ENCODE measurements at regions not wholly inside any gene's neighbourhood (a gene's known extent, or its start where the extent isn't known, plus 50 kb on each side); places are given as distances from the start of the nearest gene placed in this dataset.
"Not testable (repeated sequence)": the region's sequence is repeated elsewhere in the genome, so short reads cannot be mapped to it uniquely, and the experiment has no call there.

DNA sequence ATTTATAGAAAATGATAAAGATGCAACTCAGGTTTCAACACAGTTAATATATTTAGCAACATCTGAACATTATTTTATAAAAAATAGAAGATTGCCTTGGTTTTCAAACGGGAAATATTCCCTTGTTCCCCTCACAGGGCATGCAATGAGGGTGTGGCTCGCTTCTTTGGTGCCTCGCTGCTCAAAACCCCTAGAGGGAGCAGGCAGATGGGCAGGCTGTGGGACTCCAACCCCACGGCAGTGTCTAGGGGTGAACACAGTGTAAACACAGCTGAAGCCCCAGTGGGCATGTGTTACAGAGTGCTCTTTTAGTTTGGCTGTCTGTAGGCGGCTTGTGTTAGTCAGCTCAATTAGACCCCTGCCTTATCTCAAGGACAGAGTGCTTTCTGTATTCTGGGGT is 560.8 kb upstream of the IMPG1 start:
- no peak for DNase-seq

DNA sequence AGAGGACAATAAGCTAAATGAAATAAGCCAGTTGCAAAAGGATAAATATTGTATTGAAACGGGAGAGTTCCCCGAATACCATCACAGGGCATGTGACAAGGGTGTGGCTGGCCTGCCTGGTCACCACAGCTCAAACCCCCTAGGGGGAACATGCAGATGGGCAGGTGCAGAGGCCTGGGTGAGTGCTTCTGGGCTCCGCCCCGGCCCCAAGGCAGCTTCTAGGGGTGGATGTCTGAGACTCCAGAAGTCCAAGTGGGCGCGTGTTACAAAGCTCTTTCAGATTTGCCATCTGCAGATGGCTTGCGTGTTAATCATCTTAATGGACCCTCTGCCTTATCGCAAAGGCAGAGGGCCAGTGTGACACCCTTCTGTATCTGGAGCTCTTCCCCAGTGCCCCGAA is 559.2 kb upstream of the IMPG1 start:
- no peak for DNase-seq

DNA sequence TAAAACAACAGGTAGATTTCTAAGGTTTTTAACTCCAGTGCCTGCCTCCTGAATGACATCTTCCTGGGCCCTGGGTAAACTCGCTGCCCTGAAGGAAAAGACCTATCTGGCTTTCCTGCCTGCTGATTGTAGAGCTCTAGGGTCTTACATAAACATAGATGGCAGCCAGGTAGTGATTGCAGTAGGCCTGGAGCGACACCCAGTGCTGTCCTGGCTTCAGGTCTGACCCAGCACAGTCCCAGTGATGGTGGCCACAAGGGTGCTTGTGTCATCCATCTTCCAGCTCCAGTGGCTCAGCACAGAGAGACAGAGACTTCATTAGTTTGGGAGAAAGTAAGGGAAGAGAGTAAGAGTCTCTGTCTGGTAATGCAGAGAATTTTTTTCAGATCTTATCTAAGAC is 542.9 kb upstream of the IMPG1 start:
- no peak for DNase-seq

DNA sequence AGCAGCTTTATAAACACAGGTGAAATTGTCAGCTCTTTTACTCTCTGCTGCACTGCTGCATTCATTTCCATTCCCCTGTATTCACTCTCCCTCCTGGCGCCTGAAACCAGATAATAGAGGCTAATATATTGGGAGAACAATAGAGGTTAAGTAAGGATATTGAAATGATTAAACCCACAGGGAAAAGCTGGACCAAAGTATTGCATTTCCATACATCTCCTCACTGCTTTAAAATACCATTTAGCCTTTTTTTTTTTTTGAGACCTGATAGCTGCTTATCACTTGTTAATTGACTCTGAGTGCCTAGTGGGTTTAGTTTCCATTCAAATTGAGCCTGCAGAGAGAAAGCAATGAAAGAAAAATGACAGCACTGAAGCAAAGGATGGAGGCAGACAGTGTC is 540.5 kb upstream of the IMPG1 start:
- no peak for DNase-seq

DNA sequence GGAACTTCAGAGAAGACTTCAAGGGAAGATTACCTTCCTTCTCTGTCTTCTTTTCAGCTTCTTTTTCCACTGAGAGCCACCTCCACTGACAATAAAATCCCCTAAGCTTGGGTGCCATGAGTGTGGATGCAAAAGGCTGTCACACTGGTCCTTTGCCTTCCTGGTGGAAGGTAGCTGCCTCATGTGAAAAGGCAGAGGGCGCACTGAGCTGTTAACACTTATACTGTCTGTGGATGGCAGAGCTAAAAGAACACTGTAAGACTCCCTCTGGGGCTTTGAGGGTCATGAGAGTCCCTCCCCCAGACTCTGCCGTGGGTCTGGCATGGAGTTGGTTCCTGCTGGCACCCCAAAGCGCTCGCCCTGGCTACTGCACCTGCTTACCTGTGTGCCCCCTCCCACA is 536.7 kb upstream of the IMPG1 start:
- no peak for DNase-seq

DNA sequence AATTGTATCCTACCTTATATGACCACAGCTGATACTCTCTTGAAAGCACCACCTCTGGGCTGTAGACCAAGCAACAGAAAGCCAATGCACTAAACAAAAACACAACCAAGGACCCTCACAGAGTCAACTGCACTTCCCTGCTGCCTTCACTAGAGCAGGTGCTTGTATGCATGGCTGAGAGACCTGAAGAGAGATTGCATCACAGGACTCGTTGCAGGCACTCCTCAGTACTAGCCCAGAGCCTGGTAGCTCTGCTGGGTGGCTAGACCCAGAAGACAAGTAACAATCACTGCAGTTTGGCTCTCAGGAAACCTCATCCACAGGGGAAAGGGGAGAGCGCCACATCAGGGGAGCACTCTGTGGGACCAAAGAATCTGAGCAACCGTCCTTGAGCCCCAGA is 521.6 kb upstream of the IMPG1 start:
- DNase-seq, result no peak

DNA sequence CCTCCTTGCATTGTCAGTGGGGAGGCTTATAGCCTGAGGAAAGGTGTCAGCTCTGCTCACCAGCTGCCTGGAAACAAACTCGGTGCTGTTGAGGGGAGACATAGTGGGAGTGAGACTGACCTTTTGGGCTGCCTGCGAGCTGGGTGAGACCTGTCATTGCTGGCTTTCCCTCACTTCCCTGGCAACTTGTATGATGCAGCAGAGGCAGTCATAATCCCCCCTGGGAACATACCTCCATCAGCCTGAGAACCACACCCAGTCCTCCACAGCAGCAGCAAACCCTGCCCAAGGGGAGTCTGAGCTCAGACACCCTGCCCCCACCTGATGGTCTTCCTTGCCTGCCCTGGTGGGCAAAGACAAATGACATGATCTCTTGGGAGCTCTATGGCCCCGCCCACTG is 521.2 kb upstream of the IMPG1 start:
- no peak for DNase-seq

DNA sequence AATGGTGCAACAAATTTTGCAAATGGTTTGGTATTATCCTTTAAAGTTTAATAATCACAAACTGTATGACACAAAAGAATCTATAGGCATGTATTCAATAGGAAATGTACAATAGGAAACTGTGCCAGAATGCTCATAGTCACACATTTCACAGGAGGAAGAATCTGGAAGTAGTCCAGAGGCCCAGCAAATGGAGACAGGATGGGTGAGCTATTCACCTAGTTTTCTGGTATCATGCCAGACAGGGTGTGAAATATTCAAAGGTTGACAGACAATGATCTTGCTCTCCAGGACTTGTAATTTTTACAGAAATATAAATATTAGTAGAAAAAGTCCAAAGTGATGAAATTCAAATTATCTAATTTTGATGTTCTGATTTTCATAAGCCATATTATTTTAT is 520.1 kb upstream of the IMPG1 start:
- DNase-seq, result no peak

DNA sequence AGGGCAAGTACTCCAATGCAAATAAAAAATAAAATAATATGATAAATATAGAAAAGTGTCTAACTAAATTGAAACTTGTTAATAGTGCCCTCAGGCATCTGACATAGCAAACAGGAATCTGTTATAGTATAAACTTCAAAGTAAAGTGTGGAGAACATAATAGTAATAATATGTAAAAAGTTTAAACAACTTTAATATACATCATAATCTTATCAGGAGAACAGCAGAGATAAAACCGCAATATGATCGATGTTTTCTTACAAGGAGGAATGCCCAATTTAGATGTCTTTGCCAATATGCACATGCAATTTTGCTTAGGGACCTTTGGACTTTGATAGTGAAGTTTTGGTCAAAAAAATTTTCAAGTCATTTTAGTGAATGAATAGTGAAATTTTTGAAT is 514.8 kb upstream of the IMPG1 start:
- DNase-seq, result no peak

DNA sequence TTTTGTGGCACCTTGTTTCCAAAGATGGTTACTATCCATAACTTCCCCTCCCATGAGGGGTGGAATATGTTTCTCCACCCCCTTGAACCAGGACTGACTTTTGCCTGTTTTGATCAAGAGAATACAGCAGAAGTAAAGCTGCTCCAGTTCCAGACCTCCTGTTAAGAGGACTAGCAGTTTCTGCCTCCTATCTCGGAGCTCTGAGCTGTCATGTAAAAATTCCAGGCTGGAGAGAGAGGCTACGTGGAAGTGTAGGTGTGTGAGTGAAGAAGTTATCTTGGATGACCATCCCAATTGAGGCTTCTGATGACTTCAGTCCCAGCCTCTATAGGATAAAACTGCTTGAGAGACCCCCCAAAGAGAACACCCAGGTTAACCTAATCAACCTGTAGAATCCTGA is 511.7 kb upstream of the IMPG1 start:
- DNase-seq, result no peak

DNA sequence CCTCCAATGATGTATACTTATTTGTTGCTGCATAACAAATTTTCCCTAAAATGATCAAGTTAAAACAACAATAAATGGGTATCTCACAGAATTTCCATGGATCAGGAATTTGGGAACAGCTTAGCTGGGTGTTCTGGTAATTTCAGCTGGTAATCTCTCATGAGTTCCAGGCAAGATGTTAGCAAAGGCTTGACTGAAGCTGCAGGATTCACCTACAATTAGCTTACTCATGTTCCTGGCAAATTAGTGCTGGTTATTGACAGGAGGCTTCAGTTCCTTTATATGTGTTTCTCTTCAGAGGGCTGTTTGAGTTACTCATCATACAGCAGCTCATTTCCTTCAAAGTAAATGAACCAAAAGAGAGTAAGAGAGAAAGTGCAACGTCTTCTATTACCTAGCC is 506.3 kb upstream of the IMPG1 start:
- no peak for DNase-seq

DNA sequence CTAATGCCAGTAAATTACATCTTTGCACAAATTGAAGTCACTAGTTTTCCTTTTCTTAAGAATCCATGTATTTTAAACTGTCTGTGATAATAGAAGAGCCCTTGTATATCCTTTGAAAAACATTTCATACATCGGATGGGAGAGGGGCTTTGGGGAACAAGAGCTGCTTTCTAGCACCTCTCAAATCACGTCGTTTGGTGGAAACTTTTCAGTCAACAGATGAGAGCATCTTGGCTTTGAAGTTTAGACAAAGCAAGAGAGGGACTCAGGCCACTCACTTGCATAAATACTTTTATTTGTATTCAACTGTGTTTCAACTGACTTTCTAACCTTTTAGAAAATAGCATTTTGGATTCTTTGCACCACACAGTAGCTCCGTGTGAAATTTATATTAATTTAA is 502.3 kb upstream of the IMPG1 start:
- DNase-seq, result no peak

DNA sequence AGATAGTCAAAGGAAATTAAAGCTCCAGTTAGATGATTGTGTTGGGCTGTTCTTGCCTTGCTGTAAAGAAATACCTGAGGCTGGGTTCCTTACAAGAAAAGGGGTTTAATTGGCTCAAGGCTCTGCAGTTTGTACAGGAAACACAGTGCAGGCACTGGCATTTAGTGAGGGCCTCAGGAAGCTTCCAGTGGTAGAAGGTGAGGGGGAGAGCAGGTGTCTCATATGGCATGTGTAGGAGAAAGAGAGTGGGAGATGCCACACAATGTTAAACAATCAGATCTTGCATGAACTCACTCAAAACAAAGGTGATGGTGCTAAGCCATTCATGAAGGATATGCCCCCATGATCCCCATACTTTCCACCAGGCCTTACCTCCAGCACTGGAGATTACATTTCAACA is 493.5 kb upstream of the IMPG1 start:
- DNase-seq, result no peak

DNA sequence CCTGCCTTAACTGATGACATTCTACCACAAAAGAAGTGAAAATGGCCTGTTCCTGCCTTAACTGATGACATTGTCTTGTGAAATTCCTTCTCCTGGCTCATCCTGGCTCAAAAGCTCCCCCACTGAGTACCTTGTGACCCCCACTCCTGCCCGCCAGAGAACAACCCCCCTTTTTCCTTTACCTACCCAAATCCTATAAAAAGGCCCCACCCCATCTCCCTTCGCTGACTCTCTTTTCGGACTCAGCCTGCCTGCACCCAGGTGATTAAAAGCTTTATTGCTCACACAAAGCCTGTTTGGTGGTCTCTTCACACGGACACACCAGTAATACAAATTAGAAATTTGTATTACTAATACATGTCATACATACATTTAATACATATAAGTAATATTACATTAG is 489.9 kb upstream of the IMPG1 start:
- not testable (repeated sequence) for DNase-seq

DNA sequence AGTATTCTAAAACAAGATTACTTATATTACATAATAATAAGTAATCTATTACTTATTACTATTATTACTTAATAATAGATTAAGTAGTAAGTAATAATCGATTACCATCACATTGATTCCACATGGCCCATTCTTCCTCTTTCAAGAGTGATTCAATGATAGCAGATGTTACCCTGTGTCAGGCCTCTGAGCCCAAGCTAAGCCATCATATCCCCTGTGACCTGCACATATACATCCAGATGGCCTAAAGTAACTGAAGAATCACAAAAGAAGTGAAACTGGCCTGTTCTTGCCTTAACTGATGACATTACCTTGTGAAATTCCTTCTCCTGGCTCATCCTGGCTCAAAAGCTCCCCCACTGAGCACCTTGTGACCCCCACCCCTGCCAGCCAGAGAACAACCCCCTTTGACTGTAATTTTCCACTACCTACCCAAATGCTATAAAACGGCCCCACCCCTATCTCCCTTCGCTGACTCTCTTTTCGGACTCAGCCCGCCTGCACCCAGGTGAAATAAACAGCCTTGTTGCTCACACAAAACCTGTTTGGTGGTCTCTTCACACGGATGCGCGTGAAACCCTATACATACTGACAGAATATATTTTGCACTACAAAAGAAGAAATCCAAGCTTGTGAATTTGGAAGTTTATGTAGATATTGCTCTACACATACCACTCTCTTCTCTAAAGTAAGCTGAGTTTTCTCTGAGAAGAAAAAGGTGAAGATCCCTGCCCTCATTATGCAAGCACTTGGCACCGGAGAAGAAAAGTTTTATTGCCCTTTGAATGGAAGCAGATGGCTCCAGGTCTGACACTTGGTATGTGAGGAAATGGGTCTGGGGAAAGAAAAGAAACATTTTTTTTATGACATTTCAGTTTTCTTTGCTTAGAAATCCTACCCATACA is 488.6 kb upstream of the IMPG1 start:
- not testable (repeated sequence) for DNase-seq

DNA sequence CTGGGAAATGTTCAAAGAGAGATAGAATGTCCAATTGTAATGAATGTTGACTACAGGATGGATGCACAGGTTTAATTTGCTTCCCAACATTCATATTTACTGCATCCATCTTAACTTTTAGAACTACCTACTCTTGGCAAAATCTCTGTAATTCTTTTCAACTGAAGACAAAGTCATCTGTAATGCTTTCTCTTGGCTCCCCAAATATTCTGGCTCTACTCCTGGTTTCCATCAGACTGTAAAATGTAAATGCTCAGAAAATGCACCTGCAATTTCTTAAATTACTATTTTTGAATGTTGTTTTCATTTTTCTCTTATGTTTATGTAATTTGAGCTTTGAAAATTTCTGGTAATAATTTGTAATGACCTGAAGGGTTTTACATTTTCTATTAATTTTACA is 480.8 kb upstream of the IMPG1 start:
- DNase-seq, result no peak

DNA sequence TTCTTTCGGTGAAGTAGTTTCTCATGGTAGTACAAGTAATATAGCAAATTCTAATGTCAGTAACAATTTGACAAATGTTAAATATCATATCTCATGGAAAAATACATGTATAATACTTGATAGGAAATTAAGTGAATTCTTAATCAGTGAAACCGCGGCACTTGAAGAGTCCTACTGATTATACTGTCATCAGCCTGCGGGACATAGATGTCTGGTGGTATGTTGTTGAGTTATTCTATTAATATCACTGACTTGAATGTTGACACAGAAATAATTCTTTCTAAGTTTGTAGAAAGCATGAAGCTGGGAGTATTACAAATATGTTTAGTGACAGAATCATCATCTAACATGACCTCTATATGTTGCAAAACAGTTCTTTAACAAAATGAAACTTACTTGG is 479.8 kb upstream of the IMPG1 start:
- no peak for DNase-seq

DNA sequence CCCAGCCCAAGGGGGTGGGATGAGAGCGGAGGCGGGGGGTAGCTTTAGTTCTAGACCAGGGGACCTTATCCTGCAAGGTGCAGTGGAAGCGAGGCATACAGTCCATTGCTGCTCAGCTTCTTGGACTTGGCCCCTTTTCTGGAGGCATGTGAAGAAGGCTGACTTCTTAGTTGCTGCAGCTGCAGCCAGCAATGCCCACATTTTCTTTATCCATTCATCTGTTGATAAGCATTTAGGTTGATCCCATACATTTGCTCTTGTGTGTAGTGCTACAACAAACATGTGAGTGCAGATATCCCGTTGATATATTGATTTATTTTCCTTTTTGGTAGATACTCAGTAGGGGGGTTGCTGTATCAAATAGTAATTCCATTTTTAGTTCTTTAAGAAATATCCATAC is 461.2 kb upstream of the IMPG1 start:
- no peak for DNase-seq

DNA sequence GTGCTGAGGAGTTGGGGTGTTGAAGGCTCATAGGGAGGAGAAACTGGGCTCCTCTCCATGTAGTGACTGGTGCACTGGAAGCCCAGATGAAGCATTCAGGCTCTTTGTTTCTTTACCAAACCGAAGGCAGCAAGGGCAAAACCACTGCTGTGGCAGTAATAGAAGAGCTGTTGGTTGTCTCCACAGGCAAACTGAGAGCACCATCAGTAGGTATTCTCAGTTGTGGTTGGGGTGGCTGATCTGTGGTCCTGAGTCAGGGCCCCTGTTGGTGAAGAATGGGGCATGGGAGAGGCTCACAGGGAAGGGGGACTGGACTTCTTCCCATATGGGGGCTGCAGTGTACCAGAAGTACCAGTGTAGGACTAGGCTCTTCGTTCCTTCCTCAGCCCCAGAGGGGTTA is 460.2 kb upstream of the IMPG1 start:
- DNase-seq, result no peak

DNA sequence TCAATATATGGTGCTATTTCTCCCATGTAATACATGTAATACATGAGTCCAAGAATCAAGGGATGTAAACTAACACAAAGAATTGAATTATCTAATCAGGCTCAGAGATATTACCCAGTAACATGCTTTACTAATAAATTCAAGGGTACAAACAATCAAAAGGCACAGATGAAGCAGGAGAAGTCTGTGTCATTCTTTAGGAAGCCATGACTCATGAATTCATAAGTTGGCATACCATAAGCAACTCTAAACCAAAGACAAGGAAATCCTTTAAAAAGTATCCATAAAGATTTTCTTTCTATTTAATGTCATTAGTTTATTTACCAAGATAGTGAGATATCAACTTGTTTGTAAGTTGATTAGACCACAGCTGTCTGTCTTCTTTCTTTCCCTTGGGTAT is 446.0 kb upstream of the IMPG1 start:
- DNase-seq, result no peak

DNA sequence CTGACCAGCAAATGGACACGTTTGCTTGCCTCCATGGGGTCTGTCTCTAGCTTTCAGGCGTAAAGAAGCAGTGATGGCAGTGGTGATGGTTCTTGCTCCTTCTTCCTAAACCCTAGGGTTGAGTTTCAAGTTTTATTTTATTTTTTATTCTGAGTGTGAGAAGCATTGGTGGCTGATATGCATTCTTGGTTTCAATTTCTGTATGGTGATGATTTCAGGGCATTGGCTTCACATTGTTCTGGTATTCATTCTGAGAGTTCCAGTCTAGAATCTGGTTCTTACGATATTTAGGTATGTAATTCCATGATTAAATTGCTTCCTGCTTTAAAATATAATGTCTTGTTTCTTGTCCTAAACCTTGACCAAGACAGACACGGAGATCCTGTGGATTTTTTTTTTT is 444.5 kb upstream of the IMPG1 start:
- no peak for DNase-seq

DNA sequence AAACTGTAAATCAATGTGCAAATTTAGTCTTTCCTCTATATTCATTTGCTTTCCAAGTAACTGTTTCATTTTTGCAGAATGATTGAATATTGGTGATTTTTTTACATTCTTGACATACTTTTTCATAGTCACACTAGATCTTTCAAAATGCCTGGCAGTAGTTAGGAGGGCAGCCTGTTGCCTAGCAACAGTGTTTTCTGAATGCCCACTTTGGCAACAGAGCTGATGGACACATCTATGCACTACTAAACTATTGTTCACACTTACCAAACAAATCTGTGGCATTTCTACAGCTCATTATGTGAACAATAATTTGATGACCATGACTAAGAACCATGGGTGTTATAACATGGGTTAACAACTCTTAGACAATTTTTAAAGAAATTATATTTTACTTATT is 438.0 kb upstream of the IMPG1 start:
- peak; percentile 13 for DNase-seq

DNA sequence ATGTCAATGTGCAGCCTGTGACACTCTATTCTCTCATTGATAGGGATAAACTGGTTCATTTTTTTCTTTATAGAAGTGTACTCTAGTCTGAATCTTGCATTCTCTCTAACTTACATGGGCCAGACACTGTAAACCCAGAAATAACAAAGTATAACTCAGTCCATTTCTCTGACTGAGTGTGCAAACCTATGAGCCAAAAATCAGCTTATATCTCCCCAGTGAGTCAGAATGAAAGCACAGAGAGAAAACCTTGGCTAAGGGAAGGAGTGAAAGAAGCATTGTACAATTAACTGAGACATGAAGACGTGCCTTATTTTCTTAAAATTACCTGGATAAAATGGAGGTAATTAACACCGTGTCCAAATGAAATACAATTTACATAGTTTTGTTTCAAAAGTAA is 436.9 kb upstream of the IMPG1 start:
- no peak for DNase-seq

DNA sequence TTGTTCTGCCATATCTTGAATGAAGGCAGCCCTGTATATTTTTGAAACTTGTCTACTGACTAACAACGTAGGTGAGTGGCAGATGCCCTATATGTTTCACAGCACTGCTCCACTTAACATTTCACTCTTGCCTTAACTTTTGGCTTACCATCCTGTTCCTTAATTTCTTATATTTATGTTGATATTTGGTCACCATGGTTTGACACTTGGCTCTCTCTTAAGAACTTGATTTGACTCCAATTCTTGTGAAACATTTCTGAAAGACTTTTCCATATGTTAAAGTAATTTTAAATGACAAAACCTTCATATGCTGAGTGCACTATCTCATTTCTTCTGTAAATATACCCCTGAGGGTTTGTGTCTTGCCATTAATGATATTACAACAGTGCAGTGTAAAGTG is 434.3 kb upstream of the IMPG1 start:
- DNase-seq, result no peak

DNA sequence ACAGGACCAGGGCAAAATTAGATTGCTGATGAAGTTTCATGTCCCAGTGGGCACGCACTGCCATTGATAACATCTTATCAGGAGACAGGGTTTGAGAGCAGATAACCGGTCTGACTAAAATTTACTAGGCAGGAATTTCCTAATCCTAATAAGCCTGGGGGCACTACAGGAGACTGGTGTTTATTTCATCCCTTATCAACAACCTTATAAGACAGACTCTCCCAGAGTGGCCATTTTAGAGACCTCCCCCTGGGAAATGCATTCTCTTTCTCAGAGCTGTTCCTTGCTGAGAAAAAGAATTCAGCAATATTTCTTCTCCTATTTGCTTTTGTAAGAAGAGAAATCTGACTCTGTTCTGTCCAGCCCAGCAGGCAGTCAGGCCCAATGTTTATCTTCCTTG is 423.4 kb upstream of the IMPG1 start:
- DNase-seq, result no peak

Measured in retina (tissue), 1 donor.